Left ventricle myocardium inferior (tissue), 1 donor: ENCODE measurements at regions not wholly inside any gene's neighbourhood (a gene's known extent, or its start where the extent isn't known, plus 50 kb on each side); places are given as distances from the start of the nearest gene placed in this dataset.
A peak's percentile ranks its signal among the peaks of the same experiment; 100 is the strongest.

ENCODE experiments used
- DNase-seq: peaks from one replicate; pipeline ENCODE4 v3.0.0-alpha.2; 2020
- H3K27ac ChIP-seq: fragments of 200-600 bp; replicated peaks from 2 replicates; pipeline ENCODE4 v1.8.0; 2021
- H3K27me3 ChIP-seq: fragments of 200-600 bp; 2 replicates; pipeline ENCODE4 v1.8.0; 2021; ENCODE audit warnings: low read depth
- H3K36me3 ChIP-seq: fragments of 200-600 bp; 2 replicates; pipeline ENCODE4 v1.8.0; 2021
- H3K4me1 ChIP-seq: fragments of 200-600 bp; 2 replicates; pipeline ENCODE4 v1.8.0; 2021
- H3K4me3 ChIP-seq: fragments of 200-600 bp; 2 replicates; pipeline ENCODE4 v1.8.0; 2021; ENCODE audit warnings: mild to moderate bottlenecking, moderate library complexity
- H3K9me3 ChIP-seq: fragments of 200-600 bp; replicated peaks from 2 replicates; pipeline ENCODE4 v1.8.0; 2021
- intact Hi-C: fragments of 100-400 bp; cut with micrococcal nuclease; formaldehyde crosslinking; loops from one replicate; pipeline ENCODE4 v1.11.0; 2022
- TF ChIP-seq, protein P1 (sequence below): fragments of 200-600 bp; IDR thresholded peaks from 2 replicates; pipeline ENCODE4 v1.8.0; 2021; ENCODE audit warnings: antibody characterized with exemption, mild to moderate bottlenecking, borderline replicate concordance
- donor health status: DM: no; HTN: yes; CAD: no; lungs with severe emphysema.

- Histone ChIP-seq H3K27me3 (no peaks in the 10 kb centered on the region), H3K9me3 (peaks cover 7% of the 10 kb centered on the region), H3K4me1 (no peaks in the 10 kb centered on the region), H3K36me3 (no peaks in the 10 kb centered on the region), H3K27ac (no peak overlapping the region), H3K4me3 (no peak overlapping the region)
- TF ChIP-seq, protein P1, sequence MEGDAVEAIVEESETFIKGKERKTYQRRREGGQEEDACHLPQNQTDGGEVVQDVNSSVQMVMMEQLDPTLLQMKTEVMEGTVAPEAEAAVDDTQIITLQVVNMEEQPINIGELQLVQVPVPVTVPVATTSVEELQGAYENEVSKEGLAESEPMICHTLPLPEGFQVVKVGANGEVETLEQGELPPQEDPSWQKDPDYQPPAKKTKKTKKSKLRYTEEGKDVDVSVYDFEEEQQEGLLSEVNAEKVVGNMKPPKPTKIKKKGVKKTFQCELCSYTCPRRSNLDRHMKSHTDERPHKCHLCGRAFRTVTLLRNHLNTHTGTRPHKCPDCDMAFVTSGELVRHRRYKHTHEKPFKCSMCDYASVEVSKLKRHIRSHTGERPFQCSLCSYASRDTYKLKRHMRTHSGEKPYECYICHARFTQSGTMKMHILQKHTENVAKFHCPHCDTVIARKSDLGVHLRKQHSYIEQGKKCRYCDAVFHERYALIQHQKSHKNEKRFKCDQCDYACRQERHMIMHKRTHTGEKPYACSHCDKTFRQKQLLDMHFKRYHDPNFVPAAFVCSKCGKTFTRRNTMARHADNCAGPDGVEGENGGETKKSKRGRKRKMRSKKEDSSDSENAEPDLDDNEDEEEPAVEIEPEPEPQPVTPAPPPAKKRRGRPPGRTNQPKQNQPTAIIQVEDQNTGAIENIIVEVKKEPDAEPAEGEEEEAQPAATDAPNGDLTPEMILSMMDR, result no peak
- intact Hi-C loops, result no loop called here
- no peak for DNase-seq
These were observed 819.3 kb upstream of the CELF2 start for GRCh38 chr10:10198363-10198762.

GRCh38 chr10:10204415-10204814 lies 813.3 kb upstream of the CELF2 start:
- peaks cover 28% of the 10 kb centered on the region for H3K9me3 ChIP-seq
- DNase-seq, result no peak
- TF ChIP-seq, protein P1, result no peak

GRCh38 chr10:10205906-10206305 lies 811.8 kb upstream of the CELF2 start:
- Histone ChIP-seq H3K27ac (no peak overlapping the region), H3K36me3 (no peaks in the 10 kb centered on the region), H3K9me3 (peaks cover 28% of the 10 kb centered on the region), H3K4me3 (no peak overlapping the region), H3K4me1 (no peaks in the 10 kb centered on the region), H3K27me3 (no peaks in the 10 kb centered on the region)
- intact Hi-C loops, result no loop called here
- TF ChIP-seq, protein P1, result no peak
- no peak for DNase-seq

More at GRCh38 chr10:10204415-10204814, 813.3 kb upstream of the CELF2 start:
- H3K36me3 ChIP-seq, result no peaks in the 10 kb centered on the region
- H3K27ac ChIP-seq, result no peak overlapping the region
- intact Hi-C loops, result no loop called here
- H3K4me1 ChIP-seq, result no peaks in the 10 kb centered on the region
- H3K4me3 ChIP-seq, result no peak overlapping the region
- H3K27me3 ChIP-seq, result no peaks in the 10 kb centered on the region

DNA sequence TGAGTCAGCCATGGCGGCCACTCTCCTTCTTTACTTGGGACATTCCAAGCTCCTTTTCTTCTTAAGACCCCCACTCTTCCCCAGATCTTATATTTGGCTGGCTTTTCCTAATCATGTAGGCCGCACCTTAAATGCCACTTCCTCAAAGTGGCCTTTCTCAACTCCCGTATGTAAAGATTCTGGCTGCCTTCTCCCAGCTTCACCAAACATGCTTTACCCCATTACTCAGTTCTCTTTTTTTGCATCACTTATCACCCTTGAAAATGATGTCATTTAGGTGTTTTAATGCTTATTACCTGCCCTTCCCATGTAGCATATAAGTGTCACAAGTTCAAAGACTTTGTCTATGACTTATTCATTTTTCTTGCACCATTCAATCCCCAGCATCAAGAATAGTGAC lies 810.1 kb upstream of the CELF2 start:
- intact Hi-C loops, result no loop called here
- TF ChIP-seq, protein P1, result no peak
- DNase-seq, result no peak

DNA sequence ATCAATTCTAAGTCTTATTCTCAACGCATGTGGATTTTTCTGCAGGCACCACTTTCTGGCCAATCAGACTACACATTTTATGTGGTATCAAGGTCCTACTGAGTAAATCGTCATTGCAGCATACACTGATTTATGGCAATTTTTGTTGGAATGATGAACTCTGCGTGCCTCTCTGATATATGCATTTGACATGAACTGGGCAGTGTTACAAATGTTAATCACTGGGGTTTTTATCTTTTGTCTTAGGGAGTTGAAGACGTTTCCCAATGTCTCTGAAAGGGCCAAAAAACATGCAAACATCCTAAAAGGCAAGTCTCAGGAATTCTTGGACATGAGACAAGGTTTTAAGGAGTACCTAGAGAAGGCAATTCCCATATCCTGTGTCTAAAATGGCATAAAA lies 809.5 kb upstream of the CELF2 start:
- H3K4me3 ChIP-seq, result no peak overlapping the region
- H3K36me3 ChIP-seq, result no peaks in the 10 kb centered on the region
- intact Hi-C loops, result no loop called here
- no peak overlapping the region for H3K27ac ChIP-seq
- H3K4me1 ChIP-seq, result no peaks in the 10 kb centered on the region
- no peak for DNase-seq
- TF ChIP-seq, protein P1, result no peak
- peaks cover 22% of the 10 kb centered on the region for H3K9me3 ChIP-seq
- H3K27me3 ChIP-seq, result no peaks in the 10 kb centered on the region

More for the DNA sequence above, 810.1 kb upstream of the CELF2 start:
- peaks cover 28% of the 10 kb centered on the region for H3K9me3 ChIP-seq
- no peaks in the 10 kb centered on the region for H3K4me1 ChIP-seq
- H3K27ac ChIP-seq, result no peak overlapping the region
- no peaks in the 10 kb centered on the region for H3K27me3 ChIP-seq
- H3K36me3 ChIP-seq, result no peaks in the 10 kb centered on the region
- no peak overlapping the region for H3K4me3 ChIP-seq

GRCh38 chr10:10209167-10209566 lies 808.5 kb upstream of the CELF2 start:
- intact Hi-C loops, result no loop called here
- TF ChIP-seq, protein P1, result no peak
- H3K9me3 ChIP-seq, result peaks cover 13% of the 10 kb centered on the region
- DNase-seq, result peak; percentile 15
- H3K4me3 ChIP-seq, result no peak overlapping the region
- no peaks in the 10 kb centered on the region for H3K4me1 ChIP-seq
- no peaks in the 10 kb centered on the region for H3K36me3 ChIP-seq
- no peak overlapping the region for H3K27ac ChIP-seq
- H3K27me3 ChIP-seq, result no peaks in the 10 kb centered on the region
